PC-3 (cell line): ENCODE measurements at regions not wholly inside any gene's neighbourhood (a gene's known extent, or its start where the extent isn't known, plus 50 kb on each side); places are given as distances from the start of the nearest gene placed in this dataset.

Experiments used
- ATAC-seq: fragments of 200-7000 bp; cut with Tn5 transposase; 2 replicates; pipeline ENCODE4 v1.9.1; 2020; ENCODE audit warnings: mild to moderate bottlenecking, moderate library complexity
- BruUV-seq: library from RNA; stranded (reverse); fragments of 400-500 nt; replicated peaks from 2 replicates; lab custom pipeline; 2021; lab: Mats Ljungman, UMichigan
- CTCF ChIA-PET: fragments of 300-600 bp; sonication (Branson Sonifier 250); formaldehyde crosslinking; loops from one replicate; lab custom pipeline; 2022; ENCODE audit warnings: antibody characterized with exemption; lab: Charles Lee
- POLR2A ChIA-PET: fragments of 300-600 bp; sonication (Branson Sonifier 250); formaldehyde crosslinking; loops from one replicate; lab custom pipeline; 2022; ENCODE audit warnings: antibody characterized with exemption; ENCODE audit not compliant: unreplicated experiment; lab: Charles Lee
- DNase-seq: peaks from one replicate; pipeline ENCODE4 v3.0.0-alpha.2; 2015
- H2AFZ ChIP-seq: fragments of 300-600 bp; sonication (generic); 2 replicates; pipeline ENCODE4 v1.6.0; 2016; ENCODE audit warnings: antibody characterized with exemption, low read length
- H3F3A ChIP-seq: fragments of 300-600 bp; sonication (generic); one replicate; pipeline ENCODE4 v1.6.0; 2017; ENCODE audit warnings: antibody characterized with exemption, low read length, control low read depth, mild to moderate bottlenecking; ENCODE audit not compliant: unreplicated experiment
- H3K27ac ChIP-seq: fragments of 300-600 bp; sonication (generic); 2 replicates; pipeline ENCODE4 v1.5.1; 2016; ENCODE audit warnings: mild to moderate bottlenecking, low read length
- H3K27me3 ChIP-seq: fragments of 300-600 bp; sonication (generic); 2 replicates; pipeline ENCODE4 v1.6.1; 2016; ENCODE audit warnings: low read length, mixed read lengths
- H3K36me3 ChIP-seq: fragments of 300-600 bp; sonication (generic); 2 replicates; pipeline ENCODE4 v1.6.1; 2016; ENCODE audit warnings: low read depth, mixed run types, low read length, mixed read lengths
- H3K4me1 ChIP-seq: fragments of 300-600 bp; sonication (generic); 2 replicates; pipeline ENCODE4 v1.5.1; 2016; ENCODE audit warnings: low read length; ENCODE audit not compliant: insufficient read depth
- H3K4me2 ChIP-seq: fragments of 300-600 bp; sonication (generic); 2 replicates; pipeline ENCODE4 v1.6.0; 2016; ENCODE audit warnings: low read length
- H3K4me3 ChIP-seq: fragments of 300-600 bp; sonication (generic); 2 replicates; pipeline ENCODE4 v1.5.1; 2016; ENCODE audit warnings: mild to moderate bottlenecking, low read length, mixed read lengths
- H3K79me2 ChIP-seq: fragments of 300-600 bp; sonication (generic); 2 replicates; pipeline ENCODE4 v1.6.1; 2017; ENCODE audit warnings: low read length, mixed read lengths
- H3K9ac ChIP-seq: fragments of 300-600 bp; sonication (generic); 2 replicates; pipeline ENCODE4 v1.6.0; 2016; ENCODE audit warnings: mild to moderate bottlenecking, low read length
- H3K9me2 ChIP-seq: fragments of 300-600 bp; sonication (generic); replicated peaks from 2 replicates; pipeline ENCODE4 v1.6.1; 2016; ENCODE audit warnings: mixed run types, low read length, mixed read lengths
- H3K9me3 ChIP-seq: fragments of 300-600 bp; sonication (generic); 2 replicates; pipeline ENCODE4 v1.6.1; 2016; ENCODE audit warnings: low read length, mixed read lengths
- H4K20me1 ChIP-seq: fragments of 300-600 bp; sonication (generic); 2 replicates; pipeline ENCODE4 v1.6.1; 2016; ENCODE audit warnings: low read length, mixed read lengths
- CTCF ChIP-seq: fragments of 300-600 bp; sonication (generic); conservative IDR thresholded peaks from 2 replicates; pipeline ENCODE4 v1.5.1; 2017; ENCODE audit warnings: antibody characterized with exemption, low read depth, mild to moderate bottlenecking, low read length
- EZH2 ChIP-seq: fragments of 300-600 bp; sonication (generic); IDR thresholded peaks from one replicate; pipeline ENCODE4 v1.6.1; 2017; ENCODE audit warnings: antibody characterized with exemption, mild to moderate bottlenecking, low read length; ENCODE audit not compliant: unreplicated experiment
- EZH2phosphoT487 ChIP-seq: fragments of 300-600 bp; sonication (generic); IDR thresholded peaks from 2 replicates; pipeline ENCODE4 v1.6.1; 2018; ENCODE audit warnings: mild to moderate bottlenecking, antibody characterized with exemption, low read length, borderline replicate concordance
- intact Hi-C: fragments of 100-400 bp; cut with micrococcal nuclease; formaldehyde crosslinking; loops from 2 replicates; pipeline ENCODE4 v1.9.0; 2023

GRCh38 chrX:122583551-122583950 lies 600.5 kb upstream of the GRIA3 start:
- H3K36me3 ChIP-seq = no peaks in the 10 kb centered on the region
- no peak overlapping the region for H3K4me2 ChIP-seq
- H3K9ac ChIP-seq = no peak overlapping the region
- CTCF ChIA-PET = no interaction called here
- H3K27me3 ChIP-seq = no peaks in the 10 kb centered on the region
- TF ChIP-seq CTCF (no peak), EZH2 (no peak), EZH2phosphoT487 (no peak)
- no peaks in the 10 kb centered on the region for H3K79me2 ChIP-seq
- ATAC-seq (no peak), DNase-seq (peak; percentile 32)
- no peak overlapping the region for H2AFZ ChIP-seq
- intact Hi-C loops = no loop called here
- peak overlapping the region; percentile 53 for H3K27ac ChIP-seq
- H3K4me3 ChIP-seq = no peak overlapping the region
- no peaks in the 10 kb centered on the region for H3K4me1 ChIP-seq
- H3K9me3 ChIP-seq = no peaks in the 10 kb centered on the region
- BruUV-seq = no TSS peak
- no peaks in the 10 kb centered on the region for H4K20me1 ChIP-seq
- POLR2A ChIA-PET = no interaction called here
- no peaks in the 10 kb centered on the region for H3K9me2 ChIP-seq
- H3F3A ChIP-seq = no peaks in the 10 kb centered on the region

GRCh38 chrX:122584981-122585380 lies 599.1 kb upstream of the GRIA3 start:
- Histone ChIP-seq H3K4me1 (no peaks in the 10 kb centered on the region), H2AFZ (no peak overlapping the region), H3K36me3 (no peaks in the 10 kb centered on the region), H3K79me2 (no peaks in the 10 kb centered on the region), H3K9me3 (no peaks in the 10 kb centered on the region), H3K9ac (no peak overlapping the region), H3K4me2 (no peak overlapping the region), H3K27me3 (no peaks in the 10 kb centered on the region), H3K9me2 (no peaks in the 10 kb centered on the region), H3K27ac (no peak overlapping the region), H3F3A (no peaks in the 10 kb centered on the region), H4K20me1 (no peaks in the 10 kb centered on the region), H3K4me3 (no peak overlapping the region)
- intact Hi-C loops = no loop called here
- DNase-seq (no peak), ATAC-seq (no peak)
- POLR2A ChIA-PET = no interaction called here
- TF ChIP-seq CTCF = no peak
- TF ChIP-seq EZH2 = no peak
- no peak for TF ChIP-seq EZH2phosphoT487
- BruUV-seq = no TSS peak
- CTCF ChIA-PET = no interaction called here

- Histone ChIP-seq H3F3A (no peaks in the 10 kb centered on the region), H3K4me1 (no peaks in the 10 kb centered on the region), H3K9ac (no peak overlapping the region), H3K9me2 (no peaks in the 10 kb centered on the region), H3K36me3 (no peaks in the 10 kb centered on the region), H3K4me3 (no peak overlapping the region), H3K27ac (no peak overlapping the region), H3K4me2 (no peak overlapping the region), H3K79me2 (no peaks in the 10 kb centered on the region), H2AFZ (no peak overlapping the region), H3K9me3 (no peaks in the 10 kb centered on the region), H4K20me1 (no peaks in the 10 kb centered on the region), H3K27me3 (no peaks in the 10 kb centered on the region)
- no peak for DNase-seq
- ChIA-PET POLR2A (no interaction called here), CTCF (no interaction called here)
- intact Hi-C loops = no loop called here
- ATAC-seq = no peak
- TF ChIP-seq EZH2phosphoT487 (no peak), EZH2 (no peak), CTCF (no peak)
- no TSS peak for BruUV-seq
These were observed 597.2 kb upstream of the GRIA3 start for GRCh38 chrX:122586831-122587230.
